HuH-7.5 (cell line): ENCODE measurements at regions not wholly inside any gene's neighbourhood (a gene's known extent, or its start where the extent isn't known, plus 50 kb on each side); places are given as distances from the start of the nearest gene placed in this dataset.
"Not testable (repeated sequence)": the region's sequence is repeated elsewhere in the genome, so short reads cannot be mapped to it uniquely, and the experiment has no call there.

ENCODE experiments used
- DNase-seq: peaks from one replicate; pipeline ENCODE4 v3.0.0; 2011; ENCODE audit warnings: low spot score

- DNase-seq = no peak
These were observed 1112.5 kb downstream of the TECRL start for GRCh38 chr4:63296773-63297172.

- no peak for DNase-seq
These were observed 1133.8 kb downstream of the TECRL start for GRCh38 chr4:63275491-63275890.

DNA sequence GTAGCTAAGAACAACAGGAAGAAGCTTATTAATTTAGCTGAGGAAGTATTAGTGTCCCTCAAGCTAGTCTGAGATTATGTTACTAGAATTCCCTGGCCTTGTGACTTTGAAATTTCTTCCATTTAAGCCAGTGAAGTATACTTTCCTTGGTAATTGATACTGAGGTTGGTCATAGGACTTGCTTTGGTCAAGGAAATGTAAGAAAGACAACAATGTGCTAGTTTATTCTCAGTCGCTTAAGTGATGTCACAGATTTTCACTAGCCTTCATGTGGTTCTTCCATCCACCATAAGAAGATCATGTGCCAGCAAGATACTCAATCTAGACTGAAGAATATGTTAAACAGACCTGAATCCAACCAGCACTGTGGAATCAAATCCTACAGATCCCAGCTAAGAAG lies 1140.1 kb downstream of the TECRL start:
- no peak for DNase-seq

- no peak for DNase-seq
These were observed 1175.6 kb downstream of the TECRL start for GRCh38 chr4:63233671-63234070.

DNA sequence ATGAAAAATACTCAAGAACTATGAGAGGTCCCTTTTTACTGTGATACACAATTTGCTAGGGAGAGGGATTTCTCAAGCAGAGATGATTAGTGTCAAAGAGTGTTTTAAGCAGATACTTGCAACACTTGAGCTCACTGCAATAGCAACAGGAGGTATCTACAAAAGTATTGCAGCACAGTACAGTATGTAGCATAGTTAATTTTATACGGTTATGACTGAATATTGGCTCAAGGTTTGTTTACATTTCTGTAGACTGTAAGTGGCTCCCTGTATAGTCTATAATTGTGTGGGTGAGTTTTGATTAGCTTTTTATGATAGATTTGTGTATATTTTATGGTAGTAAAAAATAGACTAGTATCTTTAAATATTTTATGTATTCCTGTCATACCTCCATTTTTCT lies 1177.2 kb downstream of the TECRL start:
- no peak for DNase-seq

- DNase-seq = no peak
These were observed 1183.0 kb downstream of the TECRL start for GRCh38 chr4:63226229-63226628.

DNA sequence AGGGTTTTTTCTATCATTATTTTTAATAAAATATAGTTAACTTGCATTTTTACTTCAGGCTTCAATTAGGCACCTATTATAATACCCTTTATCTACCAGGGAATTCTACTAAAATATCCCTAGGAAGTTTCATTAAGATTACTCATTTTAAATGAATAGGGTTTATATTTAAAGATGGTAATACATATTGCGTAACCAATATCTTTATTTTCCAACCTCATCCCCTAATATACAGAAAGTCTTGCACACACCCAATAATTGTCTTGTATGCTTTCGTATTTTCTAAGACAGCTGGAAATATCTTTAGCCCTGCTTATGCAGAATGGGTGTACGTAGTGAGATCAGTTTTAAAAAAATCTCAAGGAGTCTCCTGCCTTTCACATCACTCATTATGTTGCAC lies 1186.8 kb downstream of the TECRL start:
- no peak for DNase-seq

GRCh38 chr4:63221477-63221876 lies 1187.8 kb downstream of the TECRL start:
- DNase-seq = no peak

- DNase-seq = no peak
These were observed 1190.4 kb downstream of the TECRL start for GRCh38 chr4:63218856-63219255.

- DNase-seq = no peak
These were observed 1195.2 kb downstream of the TECRL start for GRCh38 chr4:63214076-63214475.

GRCh38 chr4:63211776-63212479 lies 1197.3 kb downstream of the TECRL start:
- DNase-seq = no peak

GRCh38 chr4:63211375-63211774 lies 1197.9 kb downstream of the TECRL start:
- DNase-seq = no peak

- DNase-seq = not testable (repeated sequence)
These were observed 1216.2 kb downstream of the TECRL start for GRCh38 chr4:63193029-63193428.

DNA sequence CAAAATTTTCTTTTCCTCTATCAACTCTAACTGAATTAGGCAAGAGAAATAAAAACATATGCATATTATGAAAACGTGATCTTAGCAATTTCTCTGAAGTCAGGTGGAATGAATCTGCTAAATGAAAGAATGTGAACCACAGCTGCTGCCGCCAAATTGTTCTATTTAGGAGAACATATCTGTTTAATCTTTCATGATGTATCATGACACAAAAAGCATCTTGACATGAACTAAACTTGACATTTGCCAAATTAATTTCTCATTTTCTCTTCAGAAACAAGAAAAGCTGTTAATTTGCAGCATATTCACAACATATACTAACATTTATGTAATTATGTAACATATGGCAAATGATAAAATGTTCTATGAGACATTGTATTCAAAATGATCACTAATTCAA lies 1237.9 kb downstream of the TECRL start:
- no peak for DNase-seq

- no peak for DNase-seq
These were observed 1238.3 kb downstream of the TECRL start for GRCh38 chr4:63170923-63171322.

GRCh38 chr4:63169836-63170235 lies 1239.4 kb downstream of the TECRL start:
- DNase-seq = no peak

- no peak for DNase-seq
These were observed 1253.7 kb downstream of the TECRL start for GRCh38 chr4:63155561-63155960.

DNA sequence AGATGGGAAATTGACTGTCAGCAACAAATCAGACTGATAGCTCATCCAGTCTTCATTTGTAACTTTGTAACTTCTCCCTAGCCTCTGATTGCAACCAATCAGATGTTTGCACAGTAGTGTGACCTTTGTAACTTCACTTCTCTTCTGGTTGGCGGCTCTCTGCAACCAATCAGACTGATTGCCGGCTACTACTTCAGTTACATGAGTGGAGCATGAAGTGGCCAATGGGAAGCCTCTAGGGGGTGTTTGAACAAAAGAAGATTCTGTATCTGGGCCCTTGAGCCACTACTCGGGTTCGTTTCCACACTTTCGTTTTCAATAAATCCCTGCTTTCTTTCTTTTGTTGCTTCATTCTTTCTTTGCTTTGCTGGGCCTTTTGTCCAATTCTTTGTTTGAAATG lies 1285.8 kb downstream of the TECRL start:
- DNase-seq = no peak

DNA sequence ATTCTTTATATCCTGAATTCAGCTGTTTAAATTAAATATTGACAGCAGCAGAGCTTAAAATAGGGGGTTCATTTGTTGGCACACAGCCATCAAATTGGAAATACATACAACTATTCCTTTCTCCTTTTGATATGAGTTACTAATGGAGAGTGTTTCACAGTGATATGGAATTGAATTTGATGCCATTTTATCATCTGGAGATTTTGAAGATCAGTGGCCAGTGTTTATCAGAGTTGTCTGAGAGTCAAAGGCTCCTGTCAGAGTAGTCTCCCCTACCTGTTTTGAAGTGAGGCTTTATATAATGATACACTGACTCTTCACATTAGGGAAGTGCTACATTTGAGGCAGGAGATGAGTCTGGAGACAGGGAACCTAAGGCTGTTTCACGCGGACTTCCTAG lies 1286.3 kb downstream of the TECRL start:
- no peak for DNase-seq

- DNase-seq = no peak
These were observed 1302.7 kb downstream of the TECRL start for GRCh38 chr4:63106600-63106999.

GRCh38 chr4:63105839-63106238 lies 1303.4 kb downstream of the TECRL start:
- no peak for DNase-seq

- no peak for DNase-seq
These were observed 1318.6 kb downstream of the TECRL start for GRCh38 chr4:63090641-63091040.

DNA sequence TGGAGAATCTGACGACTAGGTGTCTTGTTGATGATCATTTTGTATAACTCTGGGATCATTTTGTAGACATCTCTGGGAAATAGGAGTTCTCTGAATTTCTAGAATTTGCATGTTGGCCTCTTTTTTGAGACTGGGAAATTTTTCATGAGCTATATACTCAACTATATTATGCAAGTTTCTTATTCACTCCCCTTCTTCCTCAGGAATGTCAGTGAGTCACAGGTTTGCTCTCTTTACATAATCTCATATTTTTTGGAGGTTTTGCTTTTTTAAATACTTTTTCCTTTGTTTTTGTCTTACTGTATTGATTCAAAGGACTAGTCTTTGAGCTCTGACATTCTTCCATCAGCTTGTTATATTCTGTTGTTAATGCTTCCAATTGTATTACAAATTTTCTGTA lies 1324.2 kb downstream of the TECRL start:
- no peak for DNase-seq

DNA sequence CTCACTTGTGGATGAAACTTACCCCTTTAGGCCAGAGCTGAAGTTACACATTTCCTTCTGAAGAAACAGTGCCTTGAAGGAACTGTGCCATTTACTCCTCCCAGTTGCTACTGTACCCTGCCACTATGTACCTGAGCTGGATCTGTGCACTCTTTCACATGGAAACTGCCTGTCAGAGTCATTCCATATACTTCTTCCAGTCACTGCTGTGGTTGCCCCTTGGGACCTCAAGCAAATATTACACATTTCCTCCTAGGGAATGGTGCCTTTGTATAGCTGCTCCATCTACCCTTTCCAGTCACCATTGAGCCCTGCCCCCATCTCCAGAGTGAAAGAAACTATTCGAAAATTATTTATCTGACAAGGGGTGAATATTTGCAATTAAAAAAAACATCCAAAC lies 1328.3 kb downstream of the TECRL start:
- no peak for DNase-seq

DNA sequence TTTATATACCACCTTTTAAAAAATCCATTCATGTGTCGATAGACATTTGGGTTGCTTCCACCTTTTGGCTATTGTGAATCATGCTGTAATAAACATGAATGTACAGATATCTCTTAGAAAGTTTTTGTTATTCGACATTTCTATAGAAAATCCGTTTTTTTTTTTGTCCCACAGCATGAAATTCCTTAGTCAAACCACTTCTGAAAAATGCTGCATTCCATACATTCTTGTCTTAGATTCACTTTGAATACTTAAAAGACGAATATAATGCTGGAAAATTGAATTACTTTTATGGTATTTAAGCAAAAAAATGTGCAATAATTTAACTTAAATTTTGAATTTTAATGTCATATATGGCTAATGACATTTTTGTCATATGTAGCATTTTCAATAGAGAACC lies 1345.5 kb downstream of the TECRL start:
- DNase-seq = no peak
